ENCODE measurements at regions not wholly inside any gene's neighbourhood (a gene's known extent, or its start where the extent isn't known, plus 50 kb on each side); places are given as distances from the start of the nearest gene placed in this dataset.

DNA sequence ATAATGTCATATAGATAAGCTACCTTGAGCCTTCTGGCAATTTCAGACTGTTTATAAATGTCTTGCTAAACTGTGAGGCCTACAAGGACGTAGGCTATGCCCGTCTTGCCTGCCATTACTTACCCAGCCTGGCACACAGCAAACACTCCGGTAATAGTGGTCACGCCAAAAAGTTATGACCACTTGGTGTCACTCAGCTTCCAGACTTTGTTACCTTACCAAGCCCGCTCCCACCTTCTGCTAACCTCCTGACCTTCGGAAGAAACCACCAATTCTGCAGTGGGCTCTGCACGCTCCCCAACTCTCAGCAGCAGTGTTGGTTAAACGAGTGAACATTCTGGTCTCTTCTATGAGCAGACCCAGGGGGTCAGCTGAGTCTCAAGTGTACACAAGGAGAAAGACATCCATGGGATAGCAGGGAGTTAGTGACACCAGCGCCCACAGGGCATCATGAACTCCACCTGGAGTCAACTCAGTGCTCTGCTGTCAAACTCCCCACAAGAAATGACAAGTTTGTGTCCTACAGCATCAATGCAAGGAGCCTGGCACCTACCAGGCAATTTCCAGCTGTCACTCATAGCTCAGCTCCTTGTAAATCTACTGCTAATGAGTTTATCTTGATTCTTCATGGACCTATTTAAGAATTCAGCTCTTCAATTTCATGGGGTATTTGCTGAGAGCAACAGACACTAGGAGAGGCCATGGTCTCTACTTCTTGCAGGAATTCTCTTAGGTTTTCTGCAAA, 119.9 kb downstream of the TTLL2 start:
- H3K9me2 ChIP-seq (replicated peaks; ENCODE audit: control insufficient read depth, low read length), result no peaks in the 10 kb centered on the region
- no peak overlapping the region for H3K4me3 ChIP-seq (ENCODE audit: low read length)
- no peaks in the 10 kb centered on the region for H3K27me3 ChIP-seq (ENCODE audit: control insufficient read depth, low read length)
- H3K4me1 ChIP-seq (ENCODE audit: control insufficient read depth, low read length), result no peaks in the 10 kb centered on the region
- TF ChIP-seq, protein P1, sequence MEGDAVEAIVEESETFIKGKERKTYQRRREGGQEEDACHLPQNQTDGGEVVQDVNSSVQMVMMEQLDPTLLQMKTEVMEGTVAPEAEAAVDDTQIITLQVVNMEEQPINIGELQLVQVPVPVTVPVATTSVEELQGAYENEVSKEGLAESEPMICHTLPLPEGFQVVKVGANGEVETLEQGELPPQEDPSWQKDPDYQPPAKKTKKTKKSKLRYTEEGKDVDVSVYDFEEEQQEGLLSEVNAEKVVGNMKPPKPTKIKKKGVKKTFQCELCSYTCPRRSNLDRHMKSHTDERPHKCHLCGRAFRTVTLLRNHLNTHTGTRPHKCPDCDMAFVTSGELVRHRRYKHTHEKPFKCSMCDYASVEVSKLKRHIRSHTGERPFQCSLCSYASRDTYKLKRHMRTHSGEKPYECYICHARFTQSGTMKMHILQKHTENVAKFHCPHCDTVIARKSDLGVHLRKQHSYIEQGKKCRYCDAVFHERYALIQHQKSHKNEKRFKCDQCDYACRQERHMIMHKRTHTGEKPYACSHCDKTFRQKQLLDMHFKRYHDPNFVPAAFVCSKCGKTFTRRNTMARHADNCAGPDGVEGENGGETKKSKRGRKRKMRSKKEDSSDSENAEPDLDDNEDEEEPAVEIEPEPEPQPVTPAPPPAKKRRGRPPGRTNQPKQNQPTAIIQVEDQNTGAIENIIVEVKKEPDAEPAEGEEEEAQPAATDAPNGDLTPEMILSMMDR (IDR thresholded peaks at IDR 0.05; ENCODE audit: low read depth, low read length, poor library complexity, severe bottlenecking), result no peak
- no peak for TF ChIP-seq EZH2phosphoT487 (IDR thresholded peaks at IDR 0.05; ENCODE audit: borderline replicate concordance, low read length)
- H3K79me2 ChIP-seq (ENCODE audit: control insufficient read depth, low read length), result no peaks in the 10 kb centered on the region
- no peaks in the 10 kb centered on the region for H3K9me3 ChIP-seq (ENCODE audit: control insufficient read depth, insufficient read depth, low read length)
- no peaks in the 10 kb centered on the region for H3F3A ChIP-seq (ENCODE audit: control insufficient read depth, insufficient read depth)
- H3K4me2 ChIP-seq (ENCODE audit: low read length), result no peak overlapping the region
- H4K20me1 ChIP-seq (ENCODE audit: control insufficient read depth, insufficient read depth, low read depth, low read length), result no peaks in the 10 kb centered on the region
- H3K36me3 ChIP-seq (ENCODE audit: control insufficient read depth, low read length), result no peaks in the 10 kb centered on the region
- no peak overlapping the region for H3K27ac ChIP-seq (ENCODE audit: low read depth, low read length)

DNA sequence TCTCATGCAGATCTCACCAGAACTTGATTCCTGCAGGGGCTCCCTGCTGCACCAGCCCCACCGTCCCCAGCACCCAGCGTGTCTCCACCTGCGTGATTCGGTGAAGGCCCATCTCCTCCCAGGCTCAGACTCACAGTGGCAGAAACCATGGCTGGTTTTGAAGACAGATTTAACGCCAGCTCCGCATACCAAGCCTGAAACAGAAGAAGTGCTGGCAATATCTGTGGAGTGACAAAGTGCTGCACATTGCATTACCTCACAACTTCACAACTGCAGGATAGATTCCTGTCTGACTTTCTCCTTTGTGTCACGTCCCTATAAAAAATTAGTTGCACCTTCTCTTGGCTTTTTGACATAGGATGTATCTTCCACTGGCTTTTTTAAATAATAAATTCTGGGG, 120.7 kb downstream of the TTLL2 start:
- Histone ChIP-seq H3K79me2 (ENCODE audit: control insufficient read depth, low read length) (no peaks in the 10 kb centered on the region), H3F3A (ENCODE audit: control insufficient read depth, insufficient read depth) (no peaks in the 10 kb centered on the region), H3K36me3 (ENCODE audit: control insufficient read depth, low read length) (no peaks in the 10 kb centered on the region), H3K4me3 (ENCODE audit: low read length) (no peak overlapping the region), H3K9me2 (replicated peaks; ENCODE audit: control insufficient read depth, low read length) (no peaks in the 10 kb centered on the region), H3K27me3 (ENCODE audit: control insufficient read depth, low read length) (no peaks in the 10 kb centered on the region), H3K27ac (ENCODE audit: low read depth, low read length) (no peak overlapping the region), H3K9me3 (ENCODE audit: control insufficient read depth, insufficient read depth, low read length) (no peaks in the 10 kb centered on the region), H4K20me1 (ENCODE audit: control insufficient read depth, insufficient read depth, low read depth, low read length) (no peaks in the 10 kb centered on the region), H3K4me1 (ENCODE audit: control insufficient read depth, low read length) (no peaks in the 10 kb centered on the region), H3K4me2 (ENCODE audit: low read length) (no peak overlapping the region)
- no peak for TF ChIP-seq EZH2phosphoT487 (IDR thresholded peaks at IDR 0.05; ENCODE audit: borderline replicate concordance, low read length)
- TF ChIP-seq, protein P1 (IDR thresholded peaks at IDR 0.05; ENCODE audit: low read depth, low read length, poor library complexity, severe bottlenecking), result no peak

DNA sequence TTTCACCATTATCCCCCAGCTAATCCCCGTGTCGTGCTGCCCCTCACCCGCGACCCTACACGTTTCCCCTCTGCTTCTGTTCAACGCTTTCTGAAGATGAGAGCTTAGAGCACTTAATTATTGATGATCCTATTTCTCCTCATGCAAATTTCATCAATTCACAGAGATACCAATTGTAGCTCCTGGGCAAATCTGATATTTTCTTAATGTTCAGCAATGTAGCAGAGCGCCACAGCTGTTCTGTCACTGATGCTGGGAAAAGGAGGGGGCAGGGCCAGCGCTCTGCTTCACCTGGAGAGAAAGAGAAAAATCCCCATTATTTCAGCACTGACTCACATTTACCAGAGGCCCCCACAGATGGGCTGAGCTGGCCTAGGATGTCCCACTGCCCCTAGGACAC, 121.2 kb downstream of the TTLL2 start:
- Histone ChIP-seq H3K36me3 (ENCODE audit: control insufficient read depth, low read length) (no peaks in the 10 kb centered on the region), H3K9me3 (ENCODE audit: control insufficient read depth, insufficient read depth, low read length) (no peaks in the 10 kb centered on the region), H3K79me2 (ENCODE audit: control insufficient read depth, low read length) (no peaks in the 10 kb centered on the region), H3K4me1 (ENCODE audit: control insufficient read depth, low read length) (no peaks in the 10 kb centered on the region), H3K9me2 (replicated peaks; ENCODE audit: control insufficient read depth, low read length) (no peaks in the 10 kb centered on the region), H3F3A (ENCODE audit: control insufficient read depth, insufficient read depth) (no peaks in the 10 kb centered on the region), H3K27me3 (ENCODE audit: control insufficient read depth, low read length) (no peaks in the 10 kb centered on the region), H4K20me1 (ENCODE audit: control insufficient read depth, insufficient read depth, low read depth, low read length) (no peaks in the 10 kb centered on the region), H3K4me3 (ENCODE audit: low read length) (no peak overlapping the region), H3K4me2 (ENCODE audit: low read length) (no peak overlapping the region), H3K27ac (ENCODE audit: low read depth, low read length) (no peak overlapping the region)
- TF ChIP-seq EZH2phosphoT487 (IDR thresholded peaks at IDR 0.05; ENCODE audit: borderline replicate concordance, low read length), result no peak
- TF ChIP-seq, protein P1 (IDR thresholded peaks at IDR 0.05; ENCODE audit: low read depth, low read length, poor library complexity, severe bottlenecking), result no peak

Measured in DOHH2 (cell line).